IMR-90 (cell line): ENCODE measurements at regions not wholly inside any gene's neighbourhood (a gene's known extent, or its start where the extent isn't known, plus 50 kb on each side); places are given as distances from the start of the nearest gene placed in this dataset.

Source experiments
- POLR2A ChIP-seq: IDR thresholded peaks from 2 replicates; pipeline ENCODE4 v1.6.1; 2012; ENCODE audit warnings: mild to moderate bottlenecking, low read depth, low read length
- RFX5 ChIP-seq: IDR thresholded peaks from 2 replicates; pipeline ENCODE4 v1.8.0; 2012; ENCODE audit warnings: low read depth, mild to moderate bottlenecking, low read length, moderate library complexity
- TF ChIP-seq, protein P1 (sequence below): conservative IDR thresholded peaks from 2 replicates; pipeline ENCODE4 v1.5.1; 2012; ENCODE audit warnings: mild to moderate bottlenecking, low read depth, low read length, improper control_type of control experiment
- TF ChIP-seq, protein P2 (sequence below): fragments of 150-350 bp; IDR thresholded peaks from 2 replicates; pipeline ENCODE4 v1.6.1; 2017; ENCODE audit warnings: mild to moderate bottlenecking, antibody characterized with exemption, low read length, low read depth

DNA sequence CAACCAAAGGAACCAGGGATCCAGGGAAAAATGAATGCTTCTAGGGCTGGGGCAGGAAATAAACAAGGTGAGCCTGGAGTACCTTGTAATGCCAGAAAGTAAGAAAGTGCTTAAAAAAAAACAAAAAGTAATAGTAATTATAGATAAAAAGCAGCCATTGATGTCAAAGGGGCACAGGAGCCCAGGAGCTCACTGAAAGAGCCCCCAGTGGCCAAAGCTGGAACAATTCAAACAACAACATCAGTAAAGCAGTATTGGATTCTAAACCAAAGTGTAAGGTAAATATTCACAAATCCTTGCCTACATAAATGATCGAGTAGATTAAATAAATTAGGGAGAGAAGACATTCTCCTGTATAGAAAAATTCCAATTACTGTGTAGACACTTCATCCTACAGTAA, 114.3 kb upstream of the ARL4C start:
- no peak for TF ChIP-seq POLR2A
- TF ChIP-seq, protein P1, sequence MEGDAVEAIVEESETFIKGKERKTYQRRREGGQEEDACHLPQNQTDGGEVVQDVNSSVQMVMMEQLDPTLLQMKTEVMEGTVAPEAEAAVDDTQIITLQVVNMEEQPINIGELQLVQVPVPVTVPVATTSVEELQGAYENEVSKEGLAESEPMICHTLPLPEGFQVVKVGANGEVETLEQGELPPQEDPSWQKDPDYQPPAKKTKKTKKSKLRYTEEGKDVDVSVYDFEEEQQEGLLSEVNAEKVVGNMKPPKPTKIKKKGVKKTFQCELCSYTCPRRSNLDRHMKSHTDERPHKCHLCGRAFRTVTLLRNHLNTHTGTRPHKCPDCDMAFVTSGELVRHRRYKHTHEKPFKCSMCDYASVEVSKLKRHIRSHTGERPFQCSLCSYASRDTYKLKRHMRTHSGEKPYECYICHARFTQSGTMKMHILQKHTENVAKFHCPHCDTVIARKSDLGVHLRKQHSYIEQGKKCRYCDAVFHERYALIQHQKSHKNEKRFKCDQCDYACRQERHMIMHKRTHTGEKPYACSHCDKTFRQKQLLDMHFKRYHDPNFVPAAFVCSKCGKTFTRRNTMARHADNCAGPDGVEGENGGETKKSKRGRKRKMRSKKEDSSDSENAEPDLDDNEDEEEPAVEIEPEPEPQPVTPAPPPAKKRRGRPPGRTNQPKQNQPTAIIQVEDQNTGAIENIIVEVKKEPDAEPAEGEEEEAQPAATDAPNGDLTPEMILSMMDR, result 0 out of 2 replicates have a peak, but pooled peaks have one; percentile 20
- TF ChIP-seq, protein P2, sequence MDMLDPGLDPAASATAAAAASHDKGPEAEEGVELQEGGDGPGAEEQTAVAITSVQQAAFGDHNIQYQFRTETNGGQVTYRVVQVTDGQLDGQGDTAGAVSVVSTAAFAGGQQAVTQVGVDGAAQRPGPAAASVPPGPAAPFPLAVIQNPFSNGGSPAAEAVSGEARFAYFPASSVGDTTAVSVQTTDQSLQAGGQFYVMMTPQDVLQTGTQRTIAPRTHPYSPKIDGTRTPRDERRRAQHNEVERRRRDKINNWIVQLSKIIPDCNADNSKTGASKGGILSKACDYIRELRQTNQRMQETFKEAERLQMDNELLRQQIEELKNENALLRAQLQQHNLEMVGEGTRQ, result no peak
- TF ChIP-seq RFX5, result no peak
